ENCODE measurements at regions not wholly inside any gene's neighbourhood (a gene's known extent, or its start where the extent isn't known, plus 50 kb on each side); places are given as distances from the start of the nearest gene placed in this dataset.

GRCh38 chr18:56391931-56392590, 246.3 kb downstream of the TXNL1 start:
- TF ChIP-seq, protein P1, sequence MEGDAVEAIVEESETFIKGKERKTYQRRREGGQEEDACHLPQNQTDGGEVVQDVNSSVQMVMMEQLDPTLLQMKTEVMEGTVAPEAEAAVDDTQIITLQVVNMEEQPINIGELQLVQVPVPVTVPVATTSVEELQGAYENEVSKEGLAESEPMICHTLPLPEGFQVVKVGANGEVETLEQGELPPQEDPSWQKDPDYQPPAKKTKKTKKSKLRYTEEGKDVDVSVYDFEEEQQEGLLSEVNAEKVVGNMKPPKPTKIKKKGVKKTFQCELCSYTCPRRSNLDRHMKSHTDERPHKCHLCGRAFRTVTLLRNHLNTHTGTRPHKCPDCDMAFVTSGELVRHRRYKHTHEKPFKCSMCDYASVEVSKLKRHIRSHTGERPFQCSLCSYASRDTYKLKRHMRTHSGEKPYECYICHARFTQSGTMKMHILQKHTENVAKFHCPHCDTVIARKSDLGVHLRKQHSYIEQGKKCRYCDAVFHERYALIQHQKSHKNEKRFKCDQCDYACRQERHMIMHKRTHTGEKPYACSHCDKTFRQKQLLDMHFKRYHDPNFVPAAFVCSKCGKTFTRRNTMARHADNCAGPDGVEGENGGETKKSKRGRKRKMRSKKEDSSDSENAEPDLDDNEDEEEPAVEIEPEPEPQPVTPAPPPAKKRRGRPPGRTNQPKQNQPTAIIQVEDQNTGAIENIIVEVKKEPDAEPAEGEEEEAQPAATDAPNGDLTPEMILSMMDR (IDR thresholded peaks at IDR 0.05): no peak
- TF ChIP-seq EZH2 (IDR thresholded peaks at IDR 0.05): no peak
